ENCODE measurements at regions not wholly inside any gene's neighbourhood (a gene's known extent, or its start where the extent isn't known, plus 50 kb on each side); places are given as distances from the start of the nearest gene placed in this dataset.
"Not testable (repeated sequence)": the region's sequence is repeated elsewhere in the genome, so short reads cannot be mapped to it uniquely, and the experiment has no call there.

- no peak for DNase-seq
Observed at GRCh38 chr15:70242951-70243685, 145.4 kb upstream of the TLE3 start.

DNA sequence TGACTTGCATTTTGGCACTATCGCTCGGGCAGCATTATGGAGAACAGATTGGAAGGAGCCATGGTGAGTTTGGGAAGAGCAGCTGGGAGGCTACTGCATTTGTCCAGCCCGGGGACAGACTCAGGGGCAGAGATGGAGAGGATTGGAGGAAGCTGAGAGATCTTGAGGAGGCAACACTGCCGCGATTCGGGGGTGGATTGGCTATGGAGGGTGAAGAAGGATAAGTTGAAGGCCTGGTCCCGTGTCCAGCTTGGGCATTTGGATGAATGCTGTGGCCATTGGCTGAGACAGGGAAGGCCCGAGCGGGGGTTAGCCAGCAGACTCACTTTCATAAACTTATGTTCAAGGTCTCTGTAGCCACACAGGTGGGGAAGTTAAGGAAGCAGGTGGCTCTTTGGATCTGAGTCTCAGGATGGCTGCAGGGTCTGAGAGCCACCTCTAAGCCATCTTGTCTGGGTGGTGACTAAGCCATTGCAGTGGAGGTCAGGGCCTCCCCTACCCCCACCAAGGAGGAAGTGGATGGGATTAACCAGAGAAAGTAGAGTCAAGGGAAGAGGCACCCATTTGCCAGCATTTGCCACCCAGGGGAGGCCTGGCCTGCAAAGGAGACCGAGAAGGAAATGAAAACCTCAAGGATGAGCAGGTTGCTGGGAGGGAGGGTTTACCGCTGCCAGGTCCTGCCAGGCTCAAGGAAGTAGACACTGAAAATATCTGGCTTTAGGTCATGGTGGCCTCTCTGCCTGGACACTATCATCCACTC, 144.0 kb upstream of the TLE3 start:
- DNase-seq: no peak

DNA sequence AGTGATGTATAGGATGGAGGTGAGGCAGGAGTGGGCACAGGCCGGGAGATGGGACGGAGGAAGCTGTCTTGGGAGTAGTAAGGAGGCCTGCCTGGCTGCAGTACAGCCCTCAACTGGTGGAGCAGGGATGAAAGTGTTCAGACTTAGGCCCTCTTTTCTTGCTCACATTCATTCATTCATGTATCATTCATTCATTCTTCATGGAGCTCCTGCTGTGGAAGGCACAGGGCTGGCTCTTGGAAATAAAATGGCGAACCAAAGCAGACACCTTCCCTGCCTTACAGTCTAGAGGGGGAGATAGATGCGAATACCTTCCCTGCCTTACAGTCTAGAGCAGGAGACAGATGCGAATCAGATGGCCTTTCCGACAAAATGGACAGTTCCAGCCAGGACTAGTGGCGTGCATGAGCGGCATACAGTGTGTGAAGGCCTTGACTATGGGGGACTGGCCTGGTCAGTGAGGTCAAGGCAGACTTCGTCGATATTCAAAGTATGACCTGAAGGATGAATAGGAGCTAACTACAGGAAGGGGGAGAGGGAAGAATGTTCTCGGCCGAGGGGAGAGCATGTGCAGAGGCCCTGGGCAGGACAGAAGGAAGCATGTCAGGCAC, 143.2 kb upstream of the TLE3 start:
- no peak for DNase-seq

DNA sequence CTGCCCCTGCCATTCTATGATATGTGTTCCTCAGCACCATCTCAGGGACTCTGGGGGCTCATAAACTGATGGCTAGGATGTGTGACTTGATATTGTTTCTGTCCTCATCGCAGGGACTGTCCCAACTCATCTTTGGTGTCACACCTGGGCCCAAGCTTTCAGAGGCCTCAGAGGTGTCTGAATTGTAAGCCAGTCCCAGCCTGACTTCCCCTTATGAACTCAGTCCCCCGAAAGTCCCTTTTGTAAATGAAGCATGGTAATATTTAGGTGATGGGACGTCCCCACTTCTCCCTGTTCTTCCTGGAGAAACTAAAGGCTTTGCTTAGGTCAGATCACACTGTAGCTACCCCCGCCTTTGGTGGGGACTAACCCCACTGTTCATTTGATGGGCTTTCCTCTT, 142.4 kb upstream of the TLE3 start:
- no peak for DNase-seq

GRCh38 chr15:70238917-70239316, 141.2 kb upstream of the TLE3 start:
- DNase-seq: no peak

DNA sequence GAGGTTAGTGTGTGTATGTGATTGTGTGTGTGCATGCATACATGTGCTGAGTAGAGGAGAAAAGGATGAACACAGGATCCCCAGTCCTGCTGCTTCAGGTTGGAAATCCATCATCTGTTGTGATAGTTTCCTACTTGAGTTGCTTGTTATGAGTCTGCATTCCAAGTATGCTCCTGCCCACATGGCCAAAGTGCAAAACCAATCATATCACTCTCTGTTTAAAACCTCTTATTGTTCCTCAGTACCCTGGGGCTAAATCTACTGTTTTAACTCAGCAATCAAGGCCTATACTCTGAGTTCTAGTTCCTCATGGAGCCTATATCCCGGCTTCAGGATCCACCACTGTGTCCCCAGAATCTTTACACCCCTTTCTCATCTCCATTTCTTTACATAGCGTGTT, 139.9 kb upstream of the TLE3 start:
- no peak for DNase-seq

GRCh38 chr15:70236341-70237086, 138.8 kb upstream of the TLE3 start:
- peak; percentile 80 for DNase-seq

GRCh38 chr15:70235347-70235746, 137.6 kb upstream of the TLE3 start:
- no peak for DNase-seq

GRCh38 chr15:70234256-70234905, 136.7 kb upstream of the TLE3 start:
- DNase-seq: no peak

DNA sequence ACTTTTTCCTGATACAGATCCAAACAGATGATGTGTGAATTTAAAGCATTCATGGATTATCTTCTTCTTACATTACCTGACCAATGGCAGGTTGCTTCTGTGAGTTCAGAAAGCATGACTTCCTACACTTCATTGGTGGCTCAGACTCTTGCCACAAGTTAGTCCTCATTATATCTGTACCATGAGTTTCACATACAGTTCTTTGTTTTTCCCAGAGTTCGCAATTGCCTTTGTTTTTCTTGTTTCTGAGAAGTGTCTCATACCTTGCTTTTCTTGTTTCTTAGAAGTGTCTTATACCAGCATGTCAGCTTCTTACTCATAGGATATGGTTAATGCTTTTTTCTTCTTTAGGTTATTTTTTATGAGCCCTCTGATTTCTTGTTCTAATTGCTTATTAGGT, 133.8 kb upstream of the TLE3 start:
- DNase-seq: no peak

DNA sequence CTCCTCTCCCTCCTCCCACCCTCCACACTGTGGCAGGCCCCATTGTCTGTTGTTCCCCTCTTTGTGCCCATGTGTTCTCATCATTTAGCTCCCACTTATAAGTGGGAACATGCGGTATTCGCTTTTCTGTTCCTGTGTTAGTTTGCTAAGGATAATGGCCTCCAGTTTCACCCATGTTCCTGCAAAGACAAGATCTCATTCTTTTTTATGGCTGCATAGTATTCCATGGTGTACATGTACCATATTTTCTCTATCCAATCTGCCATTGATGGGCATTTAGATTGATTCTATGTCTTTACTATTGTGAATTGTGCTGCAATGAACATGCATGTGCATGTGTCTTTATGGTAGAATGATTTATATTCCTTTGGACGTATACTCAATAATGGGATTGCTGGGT, 130.2 kb upstream of the TLE3 start:
- not testable (repeated sequence) for DNase-seq

- no peak for DNase-seq
Observed at GRCh38 chr15:70227147-70227546, 129.4 kb upstream of the TLE3 start.

DNA sequence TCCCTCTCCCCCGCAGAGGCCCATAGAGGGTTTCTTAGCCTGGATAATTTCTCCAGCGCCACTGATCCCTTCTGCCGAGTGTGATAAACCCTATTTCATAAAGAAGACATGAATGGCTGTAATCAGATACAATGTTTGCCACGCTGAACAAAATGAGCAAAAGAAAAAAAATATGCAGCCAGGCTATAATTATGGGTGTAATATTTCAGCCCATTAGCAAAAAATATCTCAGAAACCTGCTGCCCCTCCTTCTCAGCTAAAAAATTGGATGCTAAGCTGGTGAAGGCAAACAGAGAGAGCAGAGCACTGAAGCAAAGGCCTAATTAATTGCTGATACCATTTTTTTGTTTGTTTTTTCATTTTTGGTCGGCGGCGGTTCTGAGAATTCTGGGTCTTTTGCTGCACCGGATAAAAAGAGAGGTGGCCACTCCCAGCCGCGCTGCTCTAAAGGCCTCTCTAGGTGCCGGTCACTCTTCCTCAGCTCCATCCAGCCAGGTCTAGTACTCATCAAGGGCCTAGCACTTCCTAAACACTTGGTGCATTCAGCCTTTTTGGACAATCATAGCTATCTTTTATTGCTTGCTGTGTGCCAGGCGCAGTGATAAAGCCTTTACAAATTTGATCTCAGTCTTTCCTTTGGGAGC, 128.7 kb upstream of the TLE3 start:
- no peak for DNase-seq

DNA sequence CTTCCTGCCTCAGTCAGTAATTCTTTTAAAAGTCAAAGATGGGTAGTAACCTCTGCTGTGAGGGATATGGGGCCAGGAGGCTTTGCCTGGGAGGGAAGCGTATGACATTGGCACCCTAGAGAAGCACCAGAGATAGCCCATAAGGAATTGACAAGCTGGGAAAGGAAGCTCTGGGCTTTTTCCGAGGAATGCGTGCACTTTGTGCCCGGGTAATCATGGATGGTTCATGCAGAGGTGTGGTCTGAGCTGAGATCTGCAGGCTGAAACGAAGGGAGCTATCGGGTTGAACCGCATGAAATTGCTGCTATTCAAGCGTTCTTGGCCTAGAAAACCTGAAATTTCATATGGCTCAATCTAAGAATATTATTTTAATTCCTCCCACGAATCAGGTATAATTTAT, 127.7 kb upstream of the TLE3 start:
- DNase-seq: no peak

DNA sequence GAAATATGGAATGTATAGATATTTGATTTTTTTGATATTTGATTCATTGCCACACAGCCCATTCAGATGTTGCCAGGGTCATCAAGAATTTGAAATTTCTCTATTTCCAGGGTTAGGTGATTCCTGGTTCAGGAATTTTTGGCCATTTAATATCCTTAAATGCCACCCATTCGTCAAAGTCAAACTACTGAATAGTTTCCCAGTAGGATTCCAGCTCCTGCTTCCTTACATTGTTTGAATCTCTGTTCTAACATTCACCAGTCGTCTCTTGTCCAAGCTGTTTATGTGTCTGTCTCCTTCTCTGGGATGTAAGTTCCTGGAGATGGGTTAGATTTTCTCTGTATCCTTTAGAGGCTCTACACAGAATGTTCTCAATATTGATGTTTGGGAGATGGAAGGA, 124.9 kb upstream of the TLE3 start:
- DNase-seq: no peak

DNA sequence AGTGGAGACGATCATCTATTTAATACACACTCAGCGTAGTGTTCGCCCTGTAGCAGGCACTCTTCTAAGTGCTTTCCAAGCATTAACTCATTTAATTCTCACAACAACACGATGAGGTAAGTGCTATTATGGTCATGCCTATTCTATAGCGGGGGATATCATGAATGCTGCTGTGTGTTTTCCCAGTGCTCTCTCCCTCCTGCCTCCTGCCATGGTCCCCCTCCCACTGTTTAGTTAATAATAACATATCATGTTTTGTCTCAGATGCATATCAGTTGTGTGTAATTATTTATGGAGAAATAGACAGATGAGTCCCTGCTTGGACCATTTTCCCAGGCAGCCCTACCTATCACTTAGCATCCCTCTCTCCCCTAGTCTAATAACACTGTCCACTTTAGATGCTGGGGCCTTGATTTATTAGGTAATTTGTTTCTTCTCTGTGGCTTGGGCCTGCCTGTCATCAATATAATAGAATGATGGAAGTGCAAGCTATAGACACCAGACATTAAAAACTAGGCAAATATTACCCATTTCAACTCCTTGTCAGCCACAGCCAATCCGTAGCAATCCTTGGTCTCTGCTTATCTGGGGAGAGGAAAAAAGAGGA, 122.9 kb upstream of the TLE3 start:
- DNase-seq: no peak

DNA sequence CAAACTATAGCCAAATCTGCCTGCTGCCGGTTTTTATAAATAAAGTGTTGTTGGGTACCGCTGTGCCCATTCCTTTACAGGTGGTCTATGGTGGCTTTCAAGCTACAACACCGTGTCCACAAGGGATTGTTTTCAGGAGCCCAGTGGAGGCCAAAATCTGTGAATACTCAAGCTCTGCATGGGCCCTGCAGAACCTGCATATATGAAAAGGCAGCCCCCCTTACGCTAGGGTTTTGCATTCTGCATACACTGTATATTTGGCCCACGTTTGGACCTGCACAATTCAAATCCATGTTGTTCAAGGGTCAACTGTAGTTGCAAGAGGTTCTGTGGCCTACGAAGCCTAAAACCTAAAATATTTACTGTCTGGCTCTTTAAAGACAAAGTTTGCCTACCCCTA, 122.2 kb upstream of the TLE3 start:
- no peak for DNase-seq

GRCh38 chr15:70219256-70219895, 121.7 kb upstream of the TLE3 start:
- no peak for DNase-seq

DNA sequence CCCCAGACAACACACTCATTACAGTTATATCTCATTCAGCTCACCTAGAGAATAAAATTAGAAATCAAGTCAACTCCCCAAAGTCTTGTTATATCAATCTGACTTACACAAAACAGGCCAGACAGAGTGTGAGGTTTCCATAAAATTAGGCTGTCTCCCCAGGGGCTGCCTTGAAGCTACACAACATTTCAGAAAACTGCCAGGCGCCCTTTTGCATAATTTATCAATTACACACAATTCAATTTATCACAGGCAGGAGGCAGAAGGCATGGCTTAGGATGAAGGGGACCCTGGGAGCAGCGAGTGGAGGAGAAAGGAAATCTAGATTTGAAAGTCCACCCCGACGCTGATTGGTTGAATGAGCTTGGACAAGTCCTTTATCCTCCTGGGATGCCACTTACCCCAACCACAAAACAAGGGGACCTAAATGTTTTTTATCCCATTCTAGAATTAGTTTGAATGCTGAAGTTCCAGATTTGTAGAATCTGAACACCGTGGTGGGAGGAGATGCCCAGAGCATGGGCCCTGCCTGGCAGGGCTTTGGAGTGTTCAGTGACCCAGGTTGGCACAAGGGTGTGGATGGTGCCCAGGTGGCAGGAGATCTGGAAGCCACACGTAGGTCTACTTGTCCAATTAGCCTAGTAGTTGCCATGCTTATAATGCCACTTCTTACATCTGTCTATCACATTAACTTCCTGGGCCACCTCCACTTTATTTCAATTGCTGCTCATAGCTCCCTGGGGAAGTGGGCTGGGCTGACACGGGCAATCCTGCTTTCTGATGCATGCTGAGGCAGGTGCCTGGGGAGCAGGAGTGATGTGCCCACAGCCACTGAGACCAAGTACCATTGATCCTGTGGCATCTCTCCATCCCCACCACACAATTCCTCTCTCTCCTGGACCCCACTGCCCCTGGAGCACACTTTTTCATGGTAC, 119.8 kb upstream of the TLE3 start:
- DNase-seq: no peak

DNA sequence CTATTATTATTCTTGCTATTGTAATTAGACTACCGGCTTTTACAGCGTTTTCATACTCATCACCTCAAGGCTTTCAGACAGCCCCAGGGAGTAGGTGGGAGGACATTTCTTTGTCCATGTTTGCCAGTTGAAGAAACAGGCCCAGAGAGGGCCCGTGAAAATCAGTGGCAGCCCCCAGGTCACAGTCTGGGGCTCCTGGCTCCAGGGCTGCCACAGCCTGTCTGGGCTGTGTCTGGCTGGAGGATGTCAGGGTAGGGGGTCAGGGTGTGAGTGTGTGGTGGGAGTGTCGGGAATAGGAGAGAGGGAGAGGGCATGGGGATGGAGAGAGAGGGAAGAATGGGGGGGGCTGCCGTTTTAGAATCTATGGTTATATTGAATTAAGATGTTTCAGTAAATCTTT, 118.2 kb upstream of the TLE3 start:
- no peak for DNase-seq

Data from HCEC 1CT (cell line).